Liver (tissue), 3 donors: ENCODE measurements at regions not wholly inside any gene's neighbourhood (a gene's known extent, or its start where the extent isn't known, plus 50 kb on each side); places are given as distances from the start of the nearest gene placed in this dataset.

Experiments used
- ATF3 ChIP-seq: IDR thresholded peaks from 2 replicates; pipeline ENCODE4 v1.6.1; 2016; ENCODE audit warnings: antibody characterized with exemption
- EGR1 ChIP-seq, 2 donors: IDR thresholded peaks; 2 replicates each; pipeline ENCODE4 v1.6.1; 2016 to 2018; ENCODE audit warnings: antibody characterized with exemption in 2 of 2, low read depth in 2 of 2
- JUND ChIP-seq, 2 donors: IDR thresholded peaks; 2 replicates each; pipeline ENCODE4 v1.6.1; 2016; ENCODE audit warnings: antibody characterized with exemption in 2 of 2
- MAX ChIP-seq: IDR thresholded peaks from 2 replicates; pipeline ENCODE4 v1.6.1; 2016; ENCODE audit warnings: antibody characterized with exemption
- RXRA ChIP-seq, 2 donors: IDR thresholded peaks; 2 replicates each; pipeline ENCODE4 v1.6.1; 2017 to 2018; ENCODE audit warnings: antibody characterized with exemption in 2 of 2, mild to moderate bottlenecking in 1 of 2
- TAF1 ChIP-seq: conservative IDR thresholded peaks from 2 replicates; pipeline ENCODE4 v1.6.1; 2016; ENCODE audit warnings: antibody characterized with exemption, mild to moderate bottlenecking
- YY1 ChIP-seq: IDR thresholded peaks from 2 replicates; pipeline ENCODE4 v1.6.1; 2016; ENCODE audit warnings: antibody characterized with exemption, mild to moderate bottlenecking
- TF ChIP-seq, protein P1 (sequence below): fragments of 150-350 bp; IDR thresholded peaks from 2 replicates; pipeline ENCODE4 v1.5.1; 2017; ENCODE audit warnings: improper control_type of control experiment, low read depth, low read length; ENCODE audit not compliant: missing input control
- TF ChIP-seq, protein P2 (sequence below): IDR thresholded peaks from 2 replicates; pipeline ENCODE4 v1.6.1; 2016; ENCODE audit warnings: antibody characterized with exemption, mild to moderate bottlenecking
- donor health status: healthy.
- donor health status: healthy.

DNA sequence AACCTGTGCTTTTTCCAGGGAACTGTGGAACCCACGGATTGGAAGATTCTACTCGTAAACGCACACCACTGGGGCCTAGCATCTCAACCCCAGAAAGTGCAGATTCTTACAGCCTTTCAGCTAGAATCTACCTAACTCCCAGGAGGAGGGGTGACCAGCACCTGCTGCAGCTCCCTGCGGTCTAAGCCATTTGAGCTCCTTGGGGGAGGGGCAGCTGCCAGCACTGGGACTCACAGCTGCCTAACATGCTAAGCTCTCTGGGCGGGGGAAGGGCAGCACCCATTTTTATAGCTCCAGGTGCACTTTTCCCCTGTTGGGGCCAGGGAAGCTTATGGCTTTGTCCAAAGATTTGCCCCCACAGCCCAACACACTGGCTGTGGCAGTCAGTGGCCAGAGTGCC, 595.7 kb upstream of the EPHA5 start:
- TF ChIP-seq, protein P1, sequence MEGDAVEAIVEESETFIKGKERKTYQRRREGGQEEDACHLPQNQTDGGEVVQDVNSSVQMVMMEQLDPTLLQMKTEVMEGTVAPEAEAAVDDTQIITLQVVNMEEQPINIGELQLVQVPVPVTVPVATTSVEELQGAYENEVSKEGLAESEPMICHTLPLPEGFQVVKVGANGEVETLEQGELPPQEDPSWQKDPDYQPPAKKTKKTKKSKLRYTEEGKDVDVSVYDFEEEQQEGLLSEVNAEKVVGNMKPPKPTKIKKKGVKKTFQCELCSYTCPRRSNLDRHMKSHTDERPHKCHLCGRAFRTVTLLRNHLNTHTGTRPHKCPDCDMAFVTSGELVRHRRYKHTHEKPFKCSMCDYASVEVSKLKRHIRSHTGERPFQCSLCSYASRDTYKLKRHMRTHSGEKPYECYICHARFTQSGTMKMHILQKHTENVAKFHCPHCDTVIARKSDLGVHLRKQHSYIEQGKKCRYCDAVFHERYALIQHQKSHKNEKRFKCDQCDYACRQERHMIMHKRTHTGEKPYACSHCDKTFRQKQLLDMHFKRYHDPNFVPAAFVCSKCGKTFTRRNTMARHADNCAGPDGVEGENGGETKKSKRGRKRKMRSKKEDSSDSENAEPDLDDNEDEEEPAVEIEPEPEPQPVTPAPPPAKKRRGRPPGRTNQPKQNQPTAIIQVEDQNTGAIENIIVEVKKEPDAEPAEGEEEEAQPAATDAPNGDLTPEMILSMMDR: no peak
- TF ChIP-seq YY1: no peak
- TF ChIP-seq RXRA (IDR thresholded peaks at IDR 0.05): no peak
- no peak for TF ChIP-seq MAX
- TF ChIP-seq ATF3: no peak
- TF ChIP-seq EGR1 (IDR thresholded peaks at IDR 0.05; ENCODE audit: low read depth in 2 of 2): no peak
- TF ChIP-seq, protein P2, sequence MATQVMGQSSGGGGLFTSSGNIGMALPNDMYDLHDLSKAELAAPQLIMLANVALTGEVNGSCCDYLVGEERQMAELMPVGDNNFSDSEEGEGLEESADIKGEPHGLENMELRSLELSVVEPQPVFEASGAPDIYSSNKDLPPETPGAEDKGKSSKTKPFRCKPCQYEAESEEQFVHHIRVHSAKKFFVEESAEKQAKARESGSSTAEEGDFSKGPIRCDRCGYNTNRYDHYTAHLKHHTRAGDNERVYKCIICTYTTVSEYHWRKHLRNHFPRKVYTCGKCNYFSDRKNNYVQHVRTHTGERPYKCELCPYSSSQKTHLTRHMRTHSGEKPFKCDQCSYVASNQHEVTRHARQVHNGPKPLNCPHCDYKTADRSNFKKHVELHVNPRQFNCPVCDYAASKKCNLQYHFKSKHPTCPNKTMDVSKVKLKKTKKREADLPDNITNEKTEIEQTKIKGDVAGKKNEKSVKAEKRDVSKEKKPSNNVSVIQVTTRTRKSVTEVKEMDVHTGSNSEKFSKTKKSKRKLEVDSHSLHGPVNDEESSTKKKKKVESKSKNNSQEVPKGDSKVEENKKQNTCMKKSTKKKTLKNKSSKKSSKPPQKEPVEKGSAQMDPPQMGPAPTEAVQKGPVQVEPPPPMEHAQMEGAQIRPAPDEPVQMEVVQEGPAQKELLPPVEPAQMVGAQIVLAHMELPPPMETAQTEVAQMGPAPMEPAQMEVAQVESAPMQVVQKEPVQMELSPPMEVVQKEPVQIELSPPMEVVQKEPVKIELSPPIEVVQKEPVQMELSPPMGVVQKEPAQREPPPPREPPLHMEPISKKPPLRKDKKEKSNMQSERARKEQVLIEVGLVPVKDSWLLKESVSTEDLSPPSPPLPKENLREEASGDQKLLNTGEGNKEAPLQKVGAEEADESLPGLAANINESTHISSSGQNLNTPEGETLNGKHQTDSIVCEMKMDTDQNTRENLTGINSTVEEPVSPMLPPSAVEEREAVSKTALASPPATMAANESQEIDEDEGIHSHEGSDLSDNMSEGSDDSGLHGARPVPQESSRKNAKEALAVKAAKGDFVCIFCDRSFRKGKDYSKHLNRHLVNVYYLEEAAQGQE: no peak
- TF ChIP-seq TAF1: no peak
- TF ChIP-seq JUND (IDR thresholded peaks at IDR 0.05): no peak
